ENCODE measurements at regions not wholly inside any gene's neighbourhood (a gene's known extent, or its start where the extent isn't known, plus 50 kb on each side); places are given as distances from the start of the nearest gene placed in this dataset.

DNA sequence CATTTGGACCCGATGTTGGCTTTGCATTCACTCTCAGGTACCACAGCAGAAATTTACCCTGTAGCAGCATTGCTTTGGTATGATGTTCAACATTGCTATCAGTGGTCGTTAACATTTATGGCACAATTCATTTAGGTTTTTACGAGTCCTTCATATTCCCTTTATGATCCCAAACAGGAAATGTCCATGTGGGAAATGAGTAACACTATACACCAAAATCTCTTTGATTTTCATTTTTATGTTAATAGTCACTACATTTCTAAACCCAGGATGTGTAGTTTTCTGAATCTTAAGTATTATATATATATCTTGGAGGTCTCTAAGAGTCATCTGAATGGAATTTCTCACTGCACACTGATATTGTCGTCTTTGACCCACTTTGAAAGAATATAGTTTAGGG is 78.5 kb upstream of the RBMS3 start:
- H3K4me1 Mint-ChIP-seq (ENCODE audit: low read depth): no peaks in the 10 kb centered on the region
- no peak for TF ChIP-seq CTCF (IDR thresholded peaks at IDR 0.05)
- DNase-seq: no peak
- H3K4me3 Mint-ChIP-seq: no peak overlapping the region
- H3K4me1 ChIP-seq (ENCODE audit: insufficient read depth, low read length): no peaks in the 10 kb centered on the region
- ChIA-PET CTCF (no interaction called here), POLR2A (no interaction called here)
- H3K27ac Mint-ChIP-seq: no peak overlapping the region
- H3K9me3 Mint-ChIP-seq: no peaks in the 10 kb centered on the region
- H3K36me3 ChIP-seq (ENCODE audit: insufficient read depth, low read length): no peaks in the 10 kb centered on the region
- H3K9me3 ChIP-seq (ENCODE audit: control insufficient read depth in 1 of 2, insufficient read depth in 1 of 2, low read length in 2 of 2): no peaks in the 10 kb centered on the region
- no peaks in the 10 kb centered on the region for H3K27me3 ChIP-seq (ENCODE audit: control insufficient read depth in 1 of 2, insufficient read depth in 2 of 2, low read length in 2 of 2)
- H3K27me3 Mint-ChIP-seq: no peaks in the 10 kb centered on the region
- intact Hi-C loops (cut with DNase I, micrococcal nuclease): no loop called here
- no peak overlapping the region for H3K27ac ChIP-seq (ENCODE audit: low read depth in 1 of 2, low read length in 2 of 2)
- no peak for ATAC-seq (ENCODE audit: poor library complexity)
- H3K36me3 Mint-ChIP-seq (ENCODE audit: low read depth): no peaks in the 10 kb centered on the region
- no peak overlapping the region for H3K4me3 ChIP-seq (ENCODE audit: low read length)

DNA sequence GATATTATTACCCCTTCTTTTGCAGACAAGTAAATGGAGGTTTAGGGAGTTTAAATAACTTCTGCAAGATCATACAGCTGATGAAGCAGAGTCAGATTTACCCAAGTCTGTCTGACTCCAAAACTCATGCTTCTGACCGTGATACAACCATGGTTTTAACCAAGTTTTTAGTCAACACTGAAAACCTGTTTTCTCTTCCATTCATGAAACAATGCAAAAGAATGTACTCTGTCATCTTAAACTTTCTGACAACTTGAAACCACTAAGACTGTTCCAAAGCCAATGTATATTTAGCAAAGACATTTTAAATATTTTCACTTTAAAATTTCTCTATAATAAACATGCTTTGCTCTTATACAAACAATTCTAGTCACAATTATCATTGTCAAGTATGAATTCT is 77.0 kb upstream of the RBMS3 start:
- no peak overlapping the region for H3K4me3 Mint-ChIP-seq
- H3K9me3 ChIP-seq (ENCODE audit: control insufficient read depth in 1 of 2, insufficient read depth in 1 of 2, low read length in 2 of 2): no peaks in the 10 kb centered on the region
- H3K36me3 ChIP-seq (ENCODE audit: insufficient read depth, low read length): no peaks in the 10 kb centered on the region
- no peaks in the 10 kb centered on the region for H3K9me3 Mint-ChIP-seq
- intact Hi-C loops (cut with DNase I, micrococcal nuclease): no loop called here
- no peaks in the 10 kb centered on the region for H3K4me1 ChIP-seq (ENCODE audit: insufficient read depth, low read length)
- POLR2A ChIA-PET: no interaction called here
- ATAC-seq (ENCODE audit: poor library complexity) (no peak), DNase-seq (no peak)
- no peaks in the 10 kb centered on the region for H3K4me1 Mint-ChIP-seq (ENCODE audit: low read depth)
- no peak overlapping the region for H3K27ac Mint-ChIP-seq
- no peak overlapping the region for H3K4me3 ChIP-seq (ENCODE audit: low read length)
- H3K27ac ChIP-seq (ENCODE audit: low read depth in 1 of 2, low read length in 2 of 2): no peak overlapping the region
- H3K27me3 ChIP-seq (ENCODE audit: control insufficient read depth in 1 of 2, insufficient read depth in 2 of 2, low read length in 2 of 2): no peaks in the 10 kb centered on the region
- no peak for TF ChIP-seq CTCF (IDR thresholded peaks at IDR 0.05)
- H3K36me3 Mint-ChIP-seq (ENCODE audit: low read depth): no peaks in the 10 kb centered on the region
- CTCF ChIA-PET: no interaction called here
- no peaks in the 10 kb centered on the region for H3K27me3 Mint-ChIP-seq

DNA sequence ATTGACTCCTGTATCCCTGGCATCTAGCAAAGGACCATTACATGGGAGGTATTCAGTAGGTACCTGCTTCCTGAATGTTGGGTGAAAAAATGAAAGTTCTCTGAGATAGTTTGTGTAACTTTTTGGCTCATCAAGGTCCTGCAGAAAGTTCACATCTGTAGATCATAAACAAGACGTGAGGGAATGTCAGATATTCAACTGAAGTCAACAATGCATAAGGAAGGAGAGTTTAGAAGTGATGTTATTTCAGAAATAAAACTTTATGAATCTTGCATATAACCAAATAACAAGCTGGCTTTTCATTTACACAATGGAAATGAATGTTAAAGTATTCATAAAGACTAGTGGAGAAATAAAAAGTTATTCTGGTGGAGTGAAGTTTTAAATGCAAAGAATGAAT is 73.4 kb upstream of the RBMS3 start:
- intact Hi-C loops (cut with DNase I, micrococcal nuclease): no loop called here
- CTCF ChIA-PET: no interaction called here
- Histone ChIP-seq H3K27me3 (ENCODE audit: control insufficient read depth in 1 of 2, insufficient read depth in 2 of 2, low read length in 2 of 2) (no peaks in the 10 kb centered on the region), H3K4me1 (ENCODE audit: insufficient read depth, low read length) (no peaks in the 10 kb centered on the region), H3K36me3 (ENCODE audit: insufficient read depth, low read length) (no peaks in the 10 kb centered on the region), H3K9me3 (ENCODE audit: control insufficient read depth in 1 of 2, insufficient read depth in 1 of 2, low read length in 2 of 2) (no peaks in the 10 kb centered on the region), H3K27ac (ENCODE audit: low read depth in 1 of 2, low read length in 2 of 2) (no peak overlapping the region), H3K4me3 (ENCODE audit: low read length) (no peak overlapping the region)
- H3K4me1 Mint-ChIP-seq (ENCODE audit: low read depth): no peaks in the 10 kb centered on the region
- ATAC-seq (ENCODE audit: poor library complexity): no peak
- POLR2A ChIA-PET: no interaction called here
- no peak overlapping the region for H3K27ac Mint-ChIP-seq
- TF ChIP-seq CTCF (IDR thresholded peaks at IDR 0.05): no peak
- DNase-seq: no peak
- H3K27me3 Mint-ChIP-seq: no peaks in the 10 kb centered on the region
- H3K36me3 Mint-ChIP-seq (ENCODE audit: low read depth): no peaks in the 10 kb centered on the region
- H3K9me3 Mint-ChIP-seq: no peaks in the 10 kb centered on the region
- H3K4me3 Mint-ChIP-seq: no peak overlapping the region
